ENCODE measurements at regions not wholly inside any gene's neighbourhood (a gene's known extent, or its start where the extent isn't known, plus 50 kb on each side); places are given as distances from the start of the nearest gene placed in this dataset.

- DNase-seq (no peak), ATAC-seq (no peak)
Measured at GRCh38 chr7:116083796-116084195, 53.2 kb upstream of the TFEC start.

GRCh38 chr7:116086547-116087045 lies 56.0 kb upstream of the TFEC start:
- DNase-seq (no peak), ATAC-seq (no peak)

GRCh38 chr7:116087291-116087690 lies 56.7 kb upstream of the TFEC start:
- DNase-seq = no peak
- no peak for ATAC-seq

- no peak for DNase-seq
- no peak for ATAC-seq
Measured at GRCh38 chr7:116087984-116088383, 57.4 kb upstream of the TFEC start.

GRCh38 chr7:116089293-116089692 lies 58.7 kb upstream of the TFEC start:
- DNase-seq (no peak), ATAC-seq (no peak)

GRCh38 chr7:116093516-116094301 lies 63.1 kb upstream of the TFEC start:
- ATAC-seq (no peak), DNase-seq (no peak)

- DNase-seq (no peak), ATAC-seq (no peak)
Measured at GRCh38 chr7:116095396-116095795, 64.8 kb upstream of the TFEC start.

- ATAC-seq (no peak), DNase-seq (no peak)
Measured at GRCh38 chr7:116097365-116098009, 66.9 kb upstream of the TFEC start.

- DNase-seq (no peak), ATAC-seq (no peak)
Measured at GRCh38 chr7:116098175-116098574, 67.6 kb upstream of the TFEC start.

- no peak for DNase-seq
- no peak for ATAC-seq
Measured at GRCh38 chr7:116100626-116101025, 70.1 kb upstream of the TFEC start.

- ATAC-seq (no peak), DNase-seq (no peak)
Measured at GRCh38 chr7:116101704-116102103, 71.1 kb upstream of the TFEC start.

- no peak for DNase-seq
- ATAC-seq = no peak
Measured at GRCh38 chr7:116111475-116111874, 80.9 kb upstream of the TFEC start.

GRCh38 chr7:116113310-116113709 lies 82.7 kb upstream of the TFEC start:
- ATAC-seq (no peak), DNase-seq (no peak)

- ATAC-seq = no peak
Measured at GRCh38 chr7:116120839-116121238, 89.5 kb upstream of the TES start.

GRCh38 chr7:116122972-116123595 lies 87.3 kb upstream of the TES start:
- no peak for ATAC-seq

More at GRCh38 chr7:116120839-116121238, 89.5 kb upstream of the TES start:
- no peak for DNase-seq

GRCh38 chr7:116128139-116128538 lies 82.2 kb upstream of the TES start:
- DNase-seq (no peak), ATAC-seq (no peak)

More at GRCh38 chr7:116122972-116123595, 87.3 kb upstream of the TES start:
- no peak for DNase-seq

GRCh38 chr7:116135306-116135705 lies 75.0 kb upstream of the TES start:
- DNase-seq (no peak), ATAC-seq (no peak)

- DNase-seq (no peak), ATAC-seq (peak; percentile 66)
Measured at GRCh38 chr7:116138202-116138801, 72.0 kb upstream of the TES start.

GRCh38 chr7:116139007-116139406 lies 71.3 kb upstream of the TES start:
- ATAC-seq = no peak
- no peak for DNase-seq

GRCh38 chr7:116139807-116140206 lies 70.5 kb upstream of the TES start:
- DNase-seq (no peak), ATAC-seq (no peak)

- DNase-seq = no peak
- no peak for ATAC-seq
Measured at GRCh38 chr7:116142374-116142773, 68.0 kb upstream of the TES start.

GRCh38 chr7:116142850-116143249 lies 67.5 kb upstream of the TES start:
- DNase-seq = peak; percentile 14
- no peak for ATAC-seq
